ENCODE measurements at regions not wholly inside any gene's neighbourhood (a gene's known extent, or its start where the extent isn't known, plus 50 kb on each side); places are given as distances from the start of the nearest gene placed in this dataset.

GRCh38 chr2:34306745-34307144 lies 707.6 kb upstream of the FAM98A start:
- no peak for TF ChIP-seq CTCF (conservative IDR thresholded peaks at IDR 0.05; ENCODE audit: low read depth, low read length)
- H3K4me3 ChIP-seq (ENCODE audit: low read depth, low read length) = no peak overlapping the region
- no peak for DNase-seq (ENCODE audit: low read depth)

GRCh38 chr2:34305587-34305986 lies 706.5 kb upstream of the FAM98A start:
- no peak overlapping the region for H3K4me3 ChIP-seq (ENCODE audit: low read depth, low read length)
- no peak for TF ChIP-seq CTCF (conservative IDR thresholded peaks at IDR 0.05; ENCODE audit: low read depth, low read length)
- no peak for DNase-seq (ENCODE audit: low read depth)

DNA sequence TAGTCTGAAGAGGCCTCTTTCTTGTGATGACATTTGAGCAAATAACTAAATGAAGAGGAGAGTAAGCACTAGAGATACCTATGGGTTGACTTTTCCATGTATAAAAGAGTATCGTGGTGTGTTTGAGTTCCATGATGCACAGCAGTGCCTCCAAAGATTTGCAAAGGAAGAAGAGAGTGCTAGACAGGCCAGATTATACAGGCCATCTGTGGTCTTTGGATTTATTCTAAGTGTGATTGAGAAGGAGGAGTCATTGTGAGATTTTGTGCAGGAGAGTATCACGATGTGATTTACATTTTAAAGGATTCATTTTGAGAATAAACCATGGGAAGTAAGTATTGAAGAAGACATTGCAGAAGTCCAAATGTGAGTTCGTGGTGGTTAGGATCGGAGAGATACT lies 695.9 kb upstream of the FAM98A start:
- DNase-seq (ENCODE audit: low read depth) = no peak
- TF ChIP-seq CTCF (conservative IDR thresholded peaks at IDR 0.05; ENCODE audit: low read depth, low read length) = no peak
- no peak overlapping the region for H3K4me3 ChIP-seq (ENCODE audit: low read depth, low read length)

- H3K4me3 ChIP-seq (ENCODE audit: low read depth, low read length) = no peak overlapping the region
- DNase-seq (ENCODE audit: low read depth) = no peak
- TF ChIP-seq CTCF (conservative IDR thresholded peaks at IDR 0.05; ENCODE audit: low read depth, low read length) = no peak
These were observed 692.0 kb upstream of the FAM98A start for GRCh38 chr2:34291076-34291475.

DNA sequence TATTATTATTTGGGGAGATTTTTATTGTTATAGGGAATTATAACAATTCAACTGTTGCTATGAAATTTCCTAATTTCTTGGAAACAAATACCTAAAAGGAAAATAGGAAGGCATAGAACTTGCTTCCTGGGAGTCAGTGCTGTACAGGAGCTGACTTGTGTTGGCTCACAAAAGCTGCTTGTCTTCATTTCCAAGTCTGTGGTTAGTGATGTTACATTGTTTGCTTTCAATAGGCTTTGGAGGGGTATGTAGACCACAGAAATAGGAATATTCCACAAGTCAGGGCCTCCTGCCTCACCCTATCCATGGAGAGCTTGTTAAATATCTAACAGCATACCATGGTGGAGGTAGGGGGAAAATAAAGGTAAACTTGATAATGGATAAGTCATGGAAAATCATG lies 688.9 kb upstream of the FAM98A start:
- DNase-seq (ENCODE audit: low read depth) = no peak
- H3K4me3 ChIP-seq (ENCODE audit: low read depth, low read length) = no peak overlapping the region
- TF ChIP-seq CTCF (conservative IDR thresholded peaks at IDR 0.05; ENCODE audit: low read depth, low read length) = no peak

- no peak overlapping the region for H3K4me3 ChIP-seq (ENCODE audit: low read depth, low read length)
- no peak for DNase-seq (ENCODE audit: low read depth)
These were observed 681.5 kb upstream of the FAM98A start for GRCh38 chr2:34280606-34281005.

More at GRCh38 chr2:34280606-34281005, 681.5 kb upstream of the FAM98A start:
- TF ChIP-seq CTCF (conservative IDR thresholded peaks at IDR 0.05; ENCODE audit: low read depth, low read length) = no peak
